IMR-90 (cell line): ENCODE measurements at regions not wholly inside any gene's neighbourhood (a gene's known extent, or its start where the extent isn't known, plus 50 kb on each side); places are given as distances from the start of the nearest gene placed in this dataset.

Experiments
- CEBPB ChIP-seq: IDR thresholded peaks from 2 replicates; pipeline ENCODE4 v1.6.1; 2012; ENCODE audit warnings: low read depth, low read length, improper control_type of control experiment
- CTCF ChIP-seq: conservative IDR thresholded peaks from 2 replicates; pipeline ENCODE4 v1.5.1; 2012; ENCODE audit warnings: mild to moderate bottlenecking, low read depth, low read length, improper control_type of control experiment
- ELK1 ChIP-seq: fragments of 150-350 bp; IDR thresholded peaks from 2 replicates; pipeline ENCODE4 v1.6.1; 2016; ENCODE audit warnings: low read depth, mild to moderate bottlenecking, low read length, moderate library complexity, borderline replicate concordance
- FOS ChIP-seq: fragments of 150-350 bp; IDR thresholded peaks from 2 replicates; pipeline ENCODE4 v1.6.1; 2016; ENCODE audit warnings: low read depth, low read length
- MAFK ChIP-seq: IDR thresholded peaks from 2 replicates; pipeline ENCODE4 v1.6.1; 2012; ENCODE audit warnings: low read depth, low read length, improper control_type of control experiment
- MAZ ChIP-seq: IDR thresholded peaks from 2 replicates; pipeline ENCODE4 v1.6.1; 2012; ENCODE audit warnings: low read depth, mild to moderate bottlenecking, low read length, improper control_type of control experiment, moderate library complexity, borderline replicate concordance
- MXI1 ChIP-seq: IDR thresholded peaks from 2 replicates; pipeline ENCODE4 v1.6.1; 2012; ENCODE audit warnings: low read depth, mild to moderate bottlenecking, low read length, moderate library complexity, borderline replicate concordance
- POLR2A ChIP-seq: IDR thresholded peaks from 2 replicates; pipeline ENCODE4 v1.6.1; 2012; ENCODE audit warnings: mild to moderate bottlenecking, low read depth, low read length
- RCOR1 ChIP-seq: IDR thresholded peaks from 2 replicates; pipeline ENCODE4 v1.6.1; 2012; ENCODE audit warnings: mild to moderate bottlenecking, low read length, improper control_type of control experiment; ENCODE audit not compliant: insufficient replicate concordance
- RFX5 ChIP-seq: IDR thresholded peaks from 2 replicates; pipeline ENCODE4 v1.8.0; 2012; ENCODE audit warnings: low read depth, mild to moderate bottlenecking, low read length, moderate library complexity
- SMC3 ChIP-seq: fragments of 150-350 bp; IDR thresholded peaks from 2 replicates; pipeline ENCODE4 v1.6.1; 2016; ENCODE audit warnings: low read depth, mild to moderate bottlenecking, antibody characterized with exemption, low read length, moderate library complexity
- TF ChIP-seq, protein P1 (sequence below): fragments of 150-350 bp; IDR thresholded peaks from 2 replicates; pipeline ENCODE4 v1.6.1; 2017; ENCODE audit warnings: mild to moderate bottlenecking, antibody characterized with exemption, low read length, low read depth

GRCh38 chr17:73985466-73986015, 217.9 kb upstream of the RPL38 start:
- TF ChIP-seq ELK1 (no peak), CTCF (no peak), RFX5 (no peak), RCOR1 (no peak), POLR2A (no peak), MXI1 (no peak), MAFK (no peak), CEBPB (no peak), MAZ (no peak), SMC3 (no peak), FOS (no peak)
- TF ChIP-seq, protein P1, sequence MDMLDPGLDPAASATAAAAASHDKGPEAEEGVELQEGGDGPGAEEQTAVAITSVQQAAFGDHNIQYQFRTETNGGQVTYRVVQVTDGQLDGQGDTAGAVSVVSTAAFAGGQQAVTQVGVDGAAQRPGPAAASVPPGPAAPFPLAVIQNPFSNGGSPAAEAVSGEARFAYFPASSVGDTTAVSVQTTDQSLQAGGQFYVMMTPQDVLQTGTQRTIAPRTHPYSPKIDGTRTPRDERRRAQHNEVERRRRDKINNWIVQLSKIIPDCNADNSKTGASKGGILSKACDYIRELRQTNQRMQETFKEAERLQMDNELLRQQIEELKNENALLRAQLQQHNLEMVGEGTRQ: no peak
